ENCODE measurements at regions not wholly inside any gene's neighbourhood (a gene's known extent, or its start where the extent isn't known, plus 50 kb on each side); places are given as distances from the start of the nearest gene placed in this dataset.

DNA sequence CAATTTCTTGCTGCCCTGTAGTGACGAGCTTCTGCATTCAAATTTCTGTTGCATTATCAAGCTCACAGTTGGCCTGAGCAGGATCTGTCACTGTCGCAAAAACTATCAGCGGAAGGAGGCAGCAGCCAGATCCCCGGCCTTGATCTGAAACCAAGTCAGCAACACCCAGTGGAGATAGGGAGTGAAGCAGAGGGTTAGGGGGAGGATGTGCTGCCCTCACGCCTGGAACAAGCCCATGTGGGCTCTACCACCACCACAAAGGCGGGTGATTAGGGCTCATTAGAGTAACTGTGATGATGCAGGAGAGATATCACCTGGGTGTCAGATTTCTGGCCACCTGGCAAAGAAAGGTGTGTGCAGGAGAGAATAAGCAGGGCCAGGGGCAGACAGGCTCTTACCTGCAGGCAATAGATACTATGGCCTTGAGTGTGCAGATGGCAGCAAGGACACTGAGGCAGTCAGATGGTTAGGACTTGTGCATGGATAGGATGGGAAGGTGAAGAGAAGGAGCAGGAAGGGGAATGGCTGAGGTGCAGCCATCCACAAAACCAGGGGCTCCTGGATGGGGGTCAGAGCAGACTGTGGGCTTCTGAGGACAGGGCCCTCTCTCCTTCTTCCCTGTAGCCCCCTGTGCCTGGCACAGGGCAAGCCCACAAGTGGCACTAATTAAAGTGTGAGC is 417.3 kb downstream of the RPS24 start:
- TF ChIP-seq, protein P1, sequence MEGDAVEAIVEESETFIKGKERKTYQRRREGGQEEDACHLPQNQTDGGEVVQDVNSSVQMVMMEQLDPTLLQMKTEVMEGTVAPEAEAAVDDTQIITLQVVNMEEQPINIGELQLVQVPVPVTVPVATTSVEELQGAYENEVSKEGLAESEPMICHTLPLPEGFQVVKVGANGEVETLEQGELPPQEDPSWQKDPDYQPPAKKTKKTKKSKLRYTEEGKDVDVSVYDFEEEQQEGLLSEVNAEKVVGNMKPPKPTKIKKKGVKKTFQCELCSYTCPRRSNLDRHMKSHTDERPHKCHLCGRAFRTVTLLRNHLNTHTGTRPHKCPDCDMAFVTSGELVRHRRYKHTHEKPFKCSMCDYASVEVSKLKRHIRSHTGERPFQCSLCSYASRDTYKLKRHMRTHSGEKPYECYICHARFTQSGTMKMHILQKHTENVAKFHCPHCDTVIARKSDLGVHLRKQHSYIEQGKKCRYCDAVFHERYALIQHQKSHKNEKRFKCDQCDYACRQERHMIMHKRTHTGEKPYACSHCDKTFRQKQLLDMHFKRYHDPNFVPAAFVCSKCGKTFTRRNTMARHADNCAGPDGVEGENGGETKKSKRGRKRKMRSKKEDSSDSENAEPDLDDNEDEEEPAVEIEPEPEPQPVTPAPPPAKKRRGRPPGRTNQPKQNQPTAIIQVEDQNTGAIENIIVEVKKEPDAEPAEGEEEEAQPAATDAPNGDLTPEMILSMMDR (IDR thresholded peaks at IDR 0.05; ENCODE audit: low read length) = no peak
- no peak for TF ChIP-seq EZH2 (IDR thresholded peaks at IDR 0.05; ENCODE audit: borderline replicate concordance, low read length)
